Glomerular visceral epithelial cell (primary cell): ENCODE measurements at regions not wholly inside any gene's neighbourhood (a gene's known extent, or its start where the extent isn't known, plus 50 kb on each side); places are given as distances from the start of the nearest gene placed in this dataset.
"Not testable (repeated sequence)": the region's sequence is repeated elsewhere in the genome, so short reads cannot be mapped to it uniquely, and the experiment has no call there.

Experiments used
- DNase-seq: peaks from one replicate; pipeline ENCODE4 v3.0.0-alpha.2; 2016; ENCODE audit errors: extremely low spot score

DNA sequence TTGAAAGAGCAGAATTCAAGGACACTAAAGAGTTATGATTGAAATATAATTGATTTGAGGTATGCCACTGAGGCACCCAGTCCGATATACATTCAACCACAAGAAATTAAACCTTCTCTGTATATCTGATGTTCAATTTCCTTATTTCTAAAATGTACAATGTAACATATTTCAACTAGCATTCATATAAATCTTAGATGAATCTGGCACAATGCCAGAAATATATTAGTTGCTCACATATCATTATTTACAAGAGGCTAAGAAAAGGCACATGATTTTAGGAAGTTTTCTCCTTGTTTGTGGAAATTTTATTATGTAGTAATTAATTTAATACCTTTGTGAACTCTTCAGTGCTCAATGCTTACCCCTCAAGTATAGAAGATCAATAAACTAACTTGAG, 532.3 kb downstream of the KCNA4 start:
- DNase-seq, result no peak

GRCh38 chr11:29483831-29484230, 533.0 kb downstream of the KCNA4 start:
- DNase-seq, result no peak

DNA sequence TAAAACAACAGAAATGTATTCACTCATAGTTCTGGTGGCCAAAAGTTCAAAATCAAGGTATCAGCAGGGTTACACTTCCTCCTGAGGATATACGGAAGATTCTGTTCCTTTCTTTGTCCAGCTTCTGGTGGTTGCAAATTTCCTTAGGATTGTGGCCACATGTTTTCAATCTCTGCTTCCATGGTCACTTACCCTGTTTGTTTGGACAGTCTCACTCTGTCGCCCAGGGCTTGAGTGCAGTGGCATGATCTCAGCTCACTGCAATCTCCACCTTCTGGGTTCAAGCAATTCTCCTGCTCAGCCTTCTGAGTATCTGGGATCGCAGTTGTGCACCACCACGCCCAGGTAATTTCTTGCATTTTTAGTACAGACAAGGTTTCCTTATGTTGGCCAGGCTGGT, 534.3 kb downstream of the KCNA4 start:
- peak; percentile 42 for DNase-seq

DNA sequence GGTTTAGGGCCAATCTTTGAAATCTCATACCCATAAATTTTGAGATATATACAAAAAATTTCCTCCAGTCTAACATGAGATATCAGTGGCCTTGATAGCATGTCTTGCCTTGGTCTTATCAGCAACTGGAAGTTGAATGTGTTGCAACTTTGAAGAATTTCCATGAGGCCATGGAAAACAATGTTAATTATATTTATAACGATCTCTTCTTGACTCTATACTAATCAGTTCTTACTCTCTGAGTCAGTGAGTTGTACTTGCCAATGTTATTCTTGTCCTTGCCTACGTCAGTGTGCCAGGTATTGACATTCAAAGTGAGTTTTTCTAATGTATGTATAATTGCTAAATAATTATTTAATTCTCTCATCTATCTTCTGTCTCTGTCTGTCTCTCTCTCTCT, 535.1 kb downstream of the KCNA4 start:
- DNase-seq, result no peak

DNA sequence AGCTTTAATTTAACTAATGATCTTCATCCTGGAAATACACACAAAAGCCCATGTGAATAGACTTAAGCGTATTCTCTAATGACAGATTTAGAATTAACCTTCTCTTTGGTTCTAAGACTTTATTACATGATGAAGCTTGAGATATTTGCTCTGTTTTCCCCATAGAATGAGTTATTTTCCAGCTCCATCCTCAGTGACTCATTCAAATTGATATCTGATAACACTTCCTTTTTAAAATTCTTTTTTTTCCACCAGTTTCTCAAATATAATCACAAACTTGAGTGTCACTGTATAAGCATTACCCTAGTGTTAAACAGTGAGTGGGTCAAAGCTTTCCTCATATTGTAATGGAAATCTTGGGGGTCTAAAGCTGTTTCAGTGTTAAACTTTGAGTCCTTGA, 535.8 kb downstream of the KCNA4 start:
- no peak for DNase-seq

DNA sequence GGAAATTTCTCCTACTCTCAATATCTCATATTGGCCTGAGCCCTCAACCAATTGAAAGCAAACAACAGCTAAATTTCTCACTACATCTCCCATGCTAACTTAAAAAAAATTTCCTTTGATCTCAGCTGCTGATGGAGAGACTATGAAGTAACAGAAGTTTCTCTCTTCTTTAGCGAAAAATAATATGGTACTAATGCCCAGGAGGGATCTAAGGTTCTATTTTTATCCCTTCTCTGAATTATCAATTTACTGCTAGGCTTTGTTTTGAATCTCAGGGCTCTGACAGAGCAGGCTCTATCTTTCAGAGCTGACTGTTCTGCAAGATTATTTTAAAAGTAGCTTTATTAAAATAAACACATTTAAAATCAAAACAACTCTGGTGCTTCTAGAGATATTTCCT, 558.6 kb downstream of the KCNA4 start:
- no peak for DNase-seq

DNA sequence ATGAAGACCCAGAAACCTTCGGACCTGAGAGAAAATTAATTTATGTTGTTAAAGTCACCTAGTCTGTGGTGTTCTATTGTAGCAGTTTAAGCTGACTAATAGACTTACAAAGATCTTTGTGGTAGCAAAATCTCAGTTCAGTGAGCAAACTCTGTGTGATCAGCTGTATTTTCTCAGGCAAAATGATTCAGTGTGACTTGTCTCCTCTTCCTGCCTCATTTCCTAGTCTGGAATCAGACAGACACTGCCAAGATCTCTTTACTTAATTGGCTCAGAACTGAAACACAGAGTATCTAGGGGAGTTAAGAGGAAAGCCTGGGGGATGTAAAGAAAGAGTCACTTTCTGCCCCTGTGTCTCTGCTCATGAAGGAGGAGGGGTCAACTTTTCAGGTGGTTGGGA, 564.7 kb downstream of the KCNA4 start:
- peak; percentile 44 for DNase-seq

GRCh38 chr11:29449281-29450074, 567.4 kb downstream of the KCNA4 start:
- no peak for DNase-seq

- DNase-seq, result peak; percentile 27
These were observed 568.5 kb downstream of the KCNA4 start for GRCh38 chr11:29448246-29448877.

DNA sequence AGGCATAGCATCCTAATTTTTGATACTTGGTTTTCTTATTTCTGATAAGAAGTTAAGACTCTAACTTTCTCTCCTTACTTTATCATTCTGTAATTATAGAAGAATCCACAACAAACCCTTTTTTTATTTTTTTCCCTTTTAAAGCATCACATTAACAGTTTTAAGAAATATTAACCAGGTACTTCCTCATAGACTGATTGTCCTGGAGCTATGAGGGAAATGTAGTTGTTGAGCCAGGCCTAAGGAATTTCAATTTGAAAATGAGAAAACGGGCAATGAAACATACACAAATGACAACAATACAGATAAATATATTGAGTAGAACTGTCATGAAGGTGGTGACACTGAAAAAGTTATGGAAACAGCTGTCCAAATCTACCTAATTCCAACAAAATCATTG, 569.0 kb downstream of the KCNA4 start:
- DNase-seq, result no peak

DNA sequence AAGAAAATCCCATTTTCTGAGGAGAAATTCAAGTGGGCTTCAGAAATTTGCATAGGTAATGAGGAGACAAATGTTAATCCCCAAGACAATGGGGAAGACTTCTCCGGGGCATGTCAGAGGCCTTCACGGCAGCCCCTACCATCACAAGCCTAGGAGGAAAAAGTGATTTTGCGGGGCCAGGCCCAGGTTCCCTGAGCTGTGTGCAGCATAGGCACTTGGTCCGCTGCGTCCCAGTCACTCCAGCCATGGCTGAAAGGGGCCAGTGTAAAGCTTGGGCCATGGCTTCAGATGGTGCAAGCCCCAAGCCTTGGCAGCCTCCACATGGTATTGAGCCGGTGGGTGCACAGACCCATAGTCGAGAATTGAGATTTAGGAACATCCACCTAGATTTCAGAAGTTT, 570.7 kb downstream of the KCNA4 start:
- no peak for DNase-seq

DNA sequence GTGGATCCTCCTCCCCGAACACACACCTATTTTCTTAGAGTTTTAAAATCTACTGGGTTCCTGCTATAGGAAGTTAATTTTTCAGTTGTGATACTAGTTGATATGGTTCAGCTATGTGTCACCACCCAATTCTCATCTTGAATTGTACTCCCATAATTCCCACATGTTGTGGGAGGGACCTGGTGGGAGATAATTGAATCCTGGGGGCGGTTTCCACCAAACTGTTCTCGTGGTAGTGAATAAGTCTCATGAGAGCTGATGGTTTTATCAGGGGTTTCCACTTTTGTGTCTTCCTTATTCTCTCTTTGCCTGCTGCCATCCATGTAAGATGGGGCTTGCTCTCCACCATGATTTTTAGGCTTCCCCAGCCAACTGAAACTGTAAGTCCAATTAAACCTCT, 571.6 kb downstream of the KCNA4 start:
- not testable (repeated sequence) for DNase-seq

- no peak for DNase-seq
These were observed 578.0 kb downstream of the KCNA4 start for GRCh38 chr11:29438815-29439214.

GRCh38 chr11:29435421-29435820, 581.4 kb downstream of the KCNA4 start:
- no peak for DNase-seq

GRCh38 chr11:29432719-29433325, 584.0 kb downstream of the KCNA4 start:
- DNase-seq, result peak; percentile 14

GRCh38 chr11:29405305-29405704, 611.5 kb downstream of the KCNA4 start:
- no peak for DNase-seq

DNA sequence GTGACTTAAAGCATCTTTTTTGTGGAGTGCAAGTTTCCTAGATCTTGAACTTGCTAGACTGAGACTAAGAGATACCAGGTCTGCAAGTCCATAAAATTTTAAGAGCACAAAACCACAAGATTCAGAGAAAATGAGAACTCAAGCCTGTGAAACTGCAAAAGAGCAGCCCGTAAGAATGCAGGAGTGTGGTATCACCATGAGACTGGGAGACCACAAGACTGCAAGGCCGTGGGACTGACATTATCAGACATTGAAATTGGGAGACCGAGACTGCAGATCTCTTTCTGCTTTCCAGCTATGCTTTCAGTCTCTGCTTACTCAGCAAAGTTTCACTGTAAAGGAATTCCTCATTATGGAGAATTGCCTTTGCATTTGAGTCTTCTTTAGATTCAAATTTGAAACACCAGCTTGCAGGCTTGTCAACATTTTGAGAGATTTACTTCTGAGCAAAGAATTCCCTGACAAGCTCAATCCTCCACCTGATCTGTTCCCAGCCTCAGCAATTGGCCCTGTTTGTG, 621.2 kb downstream of the KCNA4 start:
- DNase-seq, result no peak

DNA sequence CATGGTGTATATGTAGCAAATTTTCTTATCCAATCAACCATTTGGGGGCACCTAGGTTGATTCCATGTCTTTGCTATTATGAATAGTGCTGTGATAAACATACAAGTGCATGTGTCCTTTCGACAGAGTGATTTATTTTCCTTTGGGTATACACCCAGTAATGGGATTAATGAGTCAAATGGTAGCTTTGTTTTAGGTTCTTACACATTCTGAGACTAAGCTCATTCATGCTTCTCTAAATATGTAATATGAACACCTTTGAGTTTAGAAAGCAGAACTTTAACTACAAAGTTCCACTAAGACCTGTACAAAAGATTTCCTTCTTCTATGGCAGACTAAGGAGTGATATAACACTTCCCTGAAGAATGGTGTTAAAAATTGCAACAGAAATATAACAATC, 627.0 kb downstream of the KCNA4 start:
- no peak for DNase-seq

GRCh38 chr11:29373725-29374124, 643.1 kb downstream of the KCNA4 start:
- no peak for DNase-seq

- no peak for DNase-seq
These were observed 648.7 kb downstream of the KCNA4 start for GRCh38 chr11:29368126-29368525.

GRCh38 chr11:29364006-29364405, 652.8 kb downstream of the KCNA4 start:
- DNase-seq, result no peak

DNA sequence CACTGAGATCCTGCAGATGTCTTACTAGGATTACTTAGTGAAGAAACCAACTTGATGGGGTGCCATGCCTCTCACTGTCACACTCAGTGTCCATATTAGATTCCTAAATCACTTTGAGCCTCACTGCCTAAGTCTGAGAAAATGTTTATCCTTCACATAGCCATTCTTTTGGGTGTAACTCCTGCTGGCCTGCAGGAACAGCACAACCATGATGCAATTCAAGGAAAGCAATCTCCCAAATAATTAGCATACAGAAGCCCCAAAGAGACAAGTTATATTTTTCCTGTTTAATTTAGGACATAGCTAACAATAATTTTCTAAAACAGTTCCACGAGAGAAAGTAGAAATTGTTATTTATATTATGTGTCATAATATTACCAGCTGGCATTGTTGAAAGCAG, 655.5 kb downstream of the KCNA4 start:
- no peak for DNase-seq

DNA sequence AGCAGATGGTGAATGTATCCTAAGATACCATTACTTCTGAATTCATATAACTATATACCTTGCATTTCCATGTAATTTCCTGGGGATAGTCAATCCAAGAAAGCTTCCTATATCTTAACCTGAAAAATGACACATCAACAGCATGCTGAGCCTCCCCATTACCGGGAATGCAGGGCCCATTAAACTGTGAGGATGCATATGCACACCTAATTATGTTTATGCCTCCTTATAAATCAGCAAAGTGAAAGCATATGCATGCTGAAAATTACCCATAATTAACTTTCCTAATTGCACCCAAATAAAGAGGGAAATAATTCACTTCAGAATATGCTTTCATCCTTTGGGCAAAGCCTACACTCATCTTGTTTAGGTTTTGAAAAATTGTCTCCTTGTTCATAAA, 663.0 kb downstream of the KCNA4 start:
- DNase-seq, result no peak
